ENCODE measurements at regions not wholly inside any gene's neighbourhood (a gene's known extent, or its start where the extent isn't known, plus 50 kb on each side); places are given as distances from the start of the nearest gene placed in this dataset.
"Not testable (repeated sequence)": the region's sequence is repeated elsewhere in the genome, so short reads cannot be mapped to it uniquely, and the experiment has no call there.

- DNase-seq, result not testable (repeated sequence)
Observed at GRCh38 chr15:92806171-92806570, 94.0 kb upstream of the CHD2 start.

GRCh38 chr15:92806763-92807162 lies 93.4 kb upstream of the CHD2 start:
- no peak for DNase-seq

GRCh38 chr15:92807971-92808571 lies 92.1 kb upstream of the CHD2 start:
- DNase-seq, result no peak

- no peak for DNase-seq
Observed at GRCh38 chr15:92808598-92809063, 91.5 kb upstream of the CHD2 start.

- DNase-seq, result peak; percentile 94 to 98 (median 98)
Observed at GRCh38 chr15:92809064-92809879, 90.9 kb upstream of the CHD2 start.

- DNase-seq, result peak in 1 of 4 experiments; percentile 12
Observed at GRCh38 chr15:92809880-92810361, 90.2 kb upstream of the CHD2 start.

- no peak for DNase-seq
Observed at GRCh38 chr15:92810418-92811138, 89.5 kb upstream of the CHD2 start.

GRCh38 chr15:92811148-92811913 lies 88.8 kb upstream of the CHD2 start:
- no peak for DNase-seq

GRCh38 chr15:92812271-92812670 lies 87.9 kb upstream of the CHD2 start:
- no peak for DNase-seq

- no peak for DNase-seq
Observed at GRCh38 chr15:92813485-92813884, 86.6 kb upstream of the CHD2 start.

GRCh38 chr15:92817339-92817886 lies 82.7 kb upstream of the CHD2 start:
- no peak for DNase-seq

GRCh38 chr15:92818651-92819277 lies 81.4 kb upstream of the CHD2 start:
- DNase-seq, result no peak

- no peak for DNase-seq
Observed at GRCh38 chr15:92819278-92820235, 80.6 kb upstream of the CHD2 start.

GRCh38 chr15:92820236-92821021 lies 79.7 kb upstream of the CHD2 start:
- DNase-seq, result peak; percentile 47 to 71 (median 62)

- DNase-seq, result no peak
Observed at GRCh38 chr15:92821491-92822116, 78.5 kb upstream of the CHD2 start.

- no peak for DNase-seq
Observed at GRCh38 chr15:92822216-92823144, 77.6 kb upstream of the CHD2 start.

- DNase-seq, result no peak
Observed at GRCh38 chr15:92825985-92826384, 74.1 kb upstream of the CHD2 start.

GRCh38 chr15:92827991-92828390 lies 72.1 kb upstream of the CHD2 start:
- not testable (repeated sequence) for DNase-seq

Data from activated naive CD4-positive, alpha-beta T cell (primary cell).